ENCODE measurements at regions not wholly inside any gene's neighbourhood (a gene's known extent, or its start where the extent isn't known, plus 50 kb on each side); places are given as distances from the start of the nearest gene placed in this dataset.

DNA sequence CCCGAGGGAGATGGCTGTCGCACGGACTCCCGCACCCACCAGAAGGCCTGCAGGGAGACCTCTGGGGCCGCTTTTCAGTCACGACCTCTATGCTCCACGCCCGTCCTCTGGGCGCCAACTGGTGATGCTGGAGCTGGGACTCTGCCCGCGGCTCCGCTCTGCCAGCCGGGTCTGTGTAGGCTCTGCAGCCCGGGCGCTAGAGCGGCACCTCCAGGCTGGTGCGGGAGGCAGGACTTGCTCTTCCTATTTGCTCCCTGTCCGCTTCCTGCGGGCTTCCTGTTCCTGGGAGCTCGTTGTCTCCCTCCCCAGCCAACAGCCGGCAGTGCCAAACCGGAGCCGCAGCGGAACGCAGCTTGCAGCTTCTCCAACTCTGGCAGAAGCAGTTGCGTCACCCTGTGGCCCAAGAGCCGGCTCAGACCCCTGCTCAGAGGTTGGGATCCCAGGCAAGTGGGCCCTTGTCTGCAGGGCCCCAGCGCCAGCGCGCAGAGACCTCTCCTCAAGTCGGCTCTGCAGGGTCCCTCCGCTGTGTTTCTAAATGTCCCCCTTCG is 285.9 kb downstream of the XXYLT1 start:
- Histone ChIP-seq H3K4me1 (ENCODE audit: control insufficient read depth, low read length) (no peaks in the 10 kb centered on the region), H3K9me3 (ENCODE audit: control insufficient read depth, insufficient read depth, low read length) (no peaks in the 10 kb centered on the region), H3K4me3 (ENCODE audit: low read length) (no peak overlapping the region), H3K27me3 (ENCODE audit: control insufficient read depth, low read length) (peaks cover 14% of the 10 kb centered on the region), H3K4me2 (ENCODE audit: low read length) (no peak overlapping the region), H3K79me2 (ENCODE audit: control insufficient read depth, low read length) (no peaks in the 10 kb centered on the region), H4K20me1 (ENCODE audit: control insufficient read depth, insufficient read depth, low read depth, low read length) (no peaks in the 10 kb centered on the region), H3K9me2 (replicated peaks; ENCODE audit: control insufficient read depth, low read length) (no peaks in the 10 kb centered on the region), H3F3A (ENCODE audit: control insufficient read depth, insufficient read depth) (no peaks in the 10 kb centered on the region), H3K36me3 (ENCODE audit: control insufficient read depth, low read length) (no peaks in the 10 kb centered on the region), H3K27ac (ENCODE audit: low read depth, low read length) (no peak overlapping the region)
- TF ChIP-seq EZH2phosphoT487 (IDR thresholded peaks at IDR 0.05; ENCODE audit: borderline replicate concordance, low read length): no peak
- TF ChIP-seq, protein P1, sequence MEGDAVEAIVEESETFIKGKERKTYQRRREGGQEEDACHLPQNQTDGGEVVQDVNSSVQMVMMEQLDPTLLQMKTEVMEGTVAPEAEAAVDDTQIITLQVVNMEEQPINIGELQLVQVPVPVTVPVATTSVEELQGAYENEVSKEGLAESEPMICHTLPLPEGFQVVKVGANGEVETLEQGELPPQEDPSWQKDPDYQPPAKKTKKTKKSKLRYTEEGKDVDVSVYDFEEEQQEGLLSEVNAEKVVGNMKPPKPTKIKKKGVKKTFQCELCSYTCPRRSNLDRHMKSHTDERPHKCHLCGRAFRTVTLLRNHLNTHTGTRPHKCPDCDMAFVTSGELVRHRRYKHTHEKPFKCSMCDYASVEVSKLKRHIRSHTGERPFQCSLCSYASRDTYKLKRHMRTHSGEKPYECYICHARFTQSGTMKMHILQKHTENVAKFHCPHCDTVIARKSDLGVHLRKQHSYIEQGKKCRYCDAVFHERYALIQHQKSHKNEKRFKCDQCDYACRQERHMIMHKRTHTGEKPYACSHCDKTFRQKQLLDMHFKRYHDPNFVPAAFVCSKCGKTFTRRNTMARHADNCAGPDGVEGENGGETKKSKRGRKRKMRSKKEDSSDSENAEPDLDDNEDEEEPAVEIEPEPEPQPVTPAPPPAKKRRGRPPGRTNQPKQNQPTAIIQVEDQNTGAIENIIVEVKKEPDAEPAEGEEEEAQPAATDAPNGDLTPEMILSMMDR (IDR thresholded peaks at IDR 0.05; ENCODE audit: low read depth, low read length, poor library complexity, severe bottlenecking): no peak

DNA sequence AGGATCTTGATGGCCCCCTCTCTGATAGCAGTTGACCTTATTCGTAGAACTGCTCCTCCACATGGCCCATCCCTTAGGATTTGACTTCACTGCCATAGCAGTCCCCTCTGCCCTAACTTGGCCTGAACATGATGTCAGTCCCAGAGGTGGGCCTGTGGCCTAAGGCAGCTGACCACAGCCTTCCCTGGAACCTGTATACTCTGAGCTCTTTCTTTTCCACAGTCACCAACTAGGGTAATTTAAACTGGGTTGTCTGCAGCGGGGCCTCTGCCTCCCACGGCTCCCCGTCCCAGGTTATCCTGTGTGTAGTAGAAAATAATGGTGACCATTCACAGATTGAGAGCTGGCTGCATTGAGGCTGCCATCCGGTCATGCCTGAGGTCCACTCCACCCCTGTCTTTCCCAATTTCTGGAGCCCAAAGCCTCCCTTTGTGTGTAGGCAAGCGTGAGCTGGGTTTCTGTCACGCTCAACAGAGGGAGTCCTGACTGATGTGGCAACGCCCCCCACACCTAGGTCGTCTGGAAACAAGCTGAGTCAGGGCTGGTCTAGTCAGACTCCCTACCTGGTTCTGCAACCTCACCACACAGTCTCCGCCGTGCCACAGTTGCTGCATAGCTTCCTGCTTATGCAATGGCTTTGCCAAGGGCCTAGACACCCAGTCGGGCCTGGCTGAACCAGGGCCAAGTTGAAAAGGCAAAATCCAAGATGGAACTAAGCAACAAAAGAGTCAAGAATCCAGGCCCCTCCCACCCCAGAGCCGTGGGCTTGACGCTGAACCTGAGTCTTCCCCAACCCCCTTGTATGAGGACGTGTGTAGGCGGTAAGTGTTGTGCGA is 284.5 kb downstream of the XXYLT1 start:
- TF ChIP-seq, protein P1 (IDR thresholded peaks at IDR 0.05; ENCODE audit: low read depth, low read length, poor library complexity, severe bottlenecking): no peak
- no peak for TF ChIP-seq EZH2phosphoT487 (IDR thresholded peaks at IDR 0.05; ENCODE audit: borderline replicate concordance, low read length)
- no peaks in the 10 kb centered on the region for H3K9me2 ChIP-seq (replicated peaks; ENCODE audit: control insufficient read depth, low read length)
- no peaks in the 10 kb centered on the region for H3K79me2 ChIP-seq (ENCODE audit: control insufficient read depth, low read length)
- no peak overlapping the region for H3K4me2 ChIP-seq (ENCODE audit: low read length)
- 0 out of 2 replicates have a peak, but pooled peaks cover 2% of the 10 kb centered on the region for H3F3A ChIP-seq (ENCODE audit: control insufficient read depth, insufficient read depth)
- H4K20me1 ChIP-seq (ENCODE audit: control insufficient read depth, insufficient read depth, low read depth, low read length): no peaks in the 10 kb centered on the region
- no peak overlapping the region for H3K27ac ChIP-seq (ENCODE audit: low read depth, low read length)
- H3K9me3 ChIP-seq (ENCODE audit: control insufficient read depth, insufficient read depth, low read length): no peaks in the 10 kb centered on the region
- H3K36me3 ChIP-seq (ENCODE audit: control insufficient read depth, low read length): no peaks in the 10 kb centered on the region
- H3K4me3 ChIP-seq (ENCODE audit: low read length): no peak overlapping the region
- H3K4me1 ChIP-seq (ENCODE audit: control insufficient read depth, low read length): peaks cover 4% of the 10 kb centered on the region; the same call in 1 of the 2 replicates
- peaks cover 5% of the 10 kb centered on the region; the same call in 1 of the 2 replicates for H3K27me3 ChIP-seq (ENCODE audit: control insufficient read depth, low read length)

DNA sequence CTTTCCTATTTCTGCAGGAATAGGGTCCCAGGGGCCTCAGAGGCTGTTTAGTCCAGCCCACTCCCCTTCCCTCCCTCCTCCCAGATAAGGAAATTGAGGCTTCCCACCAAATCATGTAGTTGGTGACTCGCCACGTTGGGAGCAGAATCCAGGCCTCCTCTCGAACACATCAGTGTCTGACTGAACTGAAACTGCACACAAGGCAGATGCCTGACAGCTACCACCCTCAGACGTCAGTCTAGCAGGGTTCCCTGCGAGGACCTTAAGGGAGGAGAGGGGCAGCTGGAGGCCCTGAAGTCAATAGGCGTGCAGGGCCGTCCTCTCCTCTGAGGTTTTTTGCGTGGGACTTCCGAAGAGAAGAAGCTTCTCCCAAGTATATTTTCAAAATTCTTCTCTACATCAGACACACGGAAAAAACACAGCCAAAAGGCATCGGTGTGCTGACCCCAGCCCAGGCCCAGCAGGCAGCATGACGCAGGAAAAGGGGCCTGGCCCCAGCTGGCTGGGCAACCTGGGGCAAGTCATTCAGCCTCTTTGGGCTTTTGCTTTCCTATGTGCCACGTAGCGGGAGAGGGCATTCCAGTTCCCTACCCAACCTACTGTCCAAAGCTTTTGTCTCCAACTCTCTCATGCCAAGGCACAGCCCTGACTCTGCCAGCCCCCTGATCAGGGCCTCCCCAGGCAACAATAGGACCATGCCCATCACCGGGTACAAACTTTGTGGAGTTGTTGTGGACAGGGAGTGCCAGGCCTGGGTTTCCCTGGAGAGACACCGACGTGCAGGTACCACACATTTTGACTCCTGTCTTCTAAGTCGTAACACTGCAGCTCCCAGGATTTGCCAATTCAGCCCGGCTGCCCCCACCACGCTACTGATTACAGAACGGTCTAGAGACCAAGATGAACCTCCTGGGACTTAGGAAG is 283.1 kb downstream of the XXYLT1 start:
- Histone ChIP-seq H3K27ac (ENCODE audit: low read depth, low read length) (no peak overlapping the region), H4K20me1 (ENCODE audit: control insufficient read depth, insufficient read depth, low read depth, low read length) (no peaks in the 10 kb centered on the region), H3K4me1 (ENCODE audit: control insufficient read depth, low read length) (peaks cover 4% of the 10 kb centered on the region; the same call in 1 of the 2 replicates), H3K36me3 (ENCODE audit: control insufficient read depth, low read length) (no peaks in the 10 kb centered on the region), H3K9me2 (replicated peaks; ENCODE audit: control insufficient read depth, low read length) (no peaks in the 10 kb centered on the region), H3F3A (ENCODE audit: control insufficient read depth, insufficient read depth) (peaks cover 14% of the 10 kb centered on the region), H3K4me2 (ENCODE audit: low read length) (no peak overlapping the region), H3K27me3 (ENCODE audit: control insufficient read depth, low read length) (peaks cover 2% of the 10 kb centered on the region; the same call in 1 of the 2 replicates), H3K9me3 (ENCODE audit: control insufficient read depth, insufficient read depth, low read length) (no peaks in the 10 kb centered on the region), H3K4me3 (ENCODE audit: low read length) (no peak overlapping the region), H3K79me2 (ENCODE audit: control insufficient read depth, low read length) (no peaks in the 10 kb centered on the region)
- TF ChIP-seq, protein P1 (IDR thresholded peaks at IDR 0.05; ENCODE audit: low read depth, low read length, poor library complexity, severe bottlenecking): no peak
- no peak for TF ChIP-seq EZH2phosphoT487 (IDR thresholded peaks at IDR 0.05; ENCODE audit: borderline replicate concordance, low read length)

Data from DOHH2 (cell line).